HG02870 (cell line): ENCODE measurements at regions not wholly inside any gene's neighbourhood (a gene's known extent, or its start where the extent isn't known, plus 50 kb on each side); places are given as distances from the start of the nearest gene placed in this dataset.

Experiments
- ATAC-seq: cut with Tn5 transposase; IDR thresholded peaks from one replicate; pipeline ENCODE4 v1.9.1; 2021; ENCODE audit warnings: mild to moderate bottlenecking, moderate library complexity; ENCODE audit not compliant: unreplicated experiment

GRCh38 chr15:97141871-97142270 is 811.4 kb downstream of the NR2F2 start:
- ATAC-seq = no peak

GRCh38 chr15:97143592-97144376 is 813.3 kb downstream of the NR2F2 start:
- ATAC-seq = no peak

- ATAC-seq = no peak
Measured at GRCh38 chr15:97144377-97144711, 813.8 kb downstream of the NR2F2 start.

- ATAC-seq = no peak
Measured at GRCh38 chr15:97146929-97147870, 813.3 kb upstream of the ARRDC4 start.

GRCh38 chr15:97153356-97153965 is 807.0 kb upstream of the ARRDC4 start:
- no peak for ATAC-seq

GRCh38 chr15:97156739-97157265 is 803.7 kb upstream of the ARRDC4 start:
- ATAC-seq = no peak

GRCh38 chr15:97162805-97163495 is 797.6 kb upstream of the ARRDC4 start:
- no peak for ATAC-seq

GRCh38 chr15:97165205-97165604 is 795.3 kb upstream of the ARRDC4 start:
- ATAC-seq = no peak

GRCh38 chr15:97168704-97169475 is 791.6 kb upstream of the ARRDC4 start:
- no peak for ATAC-seq

GRCh38 chr15:97171556-97171955 is 788.9 kb upstream of the ARRDC4 start:
- no peak for ATAC-seq

GRCh38 chr15:97174886-97175540 is 785.5 kb upstream of the ARRDC4 start:
- no peak for ATAC-seq

GRCh38 chr15:97177151-97177577 is 783.3 kb upstream of the ARRDC4 start:
- ATAC-seq = no peak

- no peak for ATAC-seq
Measured at GRCh38 chr15:97182581-97182980, 777.9 kb upstream of the ARRDC4 start.

- ATAC-seq = no peak
Measured at GRCh38 chr15:97189162-97189780, 771.2 kb upstream of the ARRDC4 start.

GRCh38 chr15:97194750-97195149 is 765.8 kb upstream of the ARRDC4 start:
- ATAC-seq = no peak

GRCh38 chr15:97196048-97197014 is 764.2 kb upstream of the ARRDC4 start:
- ATAC-seq = no peak

GRCh38 chr15:97199393-97200051 is 761.0 kb upstream of the ARRDC4 start:
- ATAC-seq = no peak
